NOMO-1 treated with DMSO at 0.1 percent for 48 hours (cell line): ENCODE measurements at regions not wholly inside any gene's neighbourhood (a gene's known extent, or its start where the extent isn't known, plus 50 kb on each side); places are given as distances from the start of the nearest gene placed in this dataset.

ENCODE experiments used
- DNase-seq: peaks from one replicate; lab custom pipeline; 2025; ENCODE audit not compliant: unreplicated experiment; lab: John Stamatoyannopoulos, UW

GRCh38 chr1:5661196-5662085 lies 330.8 kb downstream of the NPHP4 start:
- no peak for DNase-seq

- no peak for DNase-seq
Measured at GRCh38 chr1:5660141-5660935, 331.9 kb downstream of the NPHP4 start.

GRCh38 chr1:5659606-5660005 lies 332.6 kb downstream of the NPHP4 start:
- no peak for DNase-seq

DNA sequence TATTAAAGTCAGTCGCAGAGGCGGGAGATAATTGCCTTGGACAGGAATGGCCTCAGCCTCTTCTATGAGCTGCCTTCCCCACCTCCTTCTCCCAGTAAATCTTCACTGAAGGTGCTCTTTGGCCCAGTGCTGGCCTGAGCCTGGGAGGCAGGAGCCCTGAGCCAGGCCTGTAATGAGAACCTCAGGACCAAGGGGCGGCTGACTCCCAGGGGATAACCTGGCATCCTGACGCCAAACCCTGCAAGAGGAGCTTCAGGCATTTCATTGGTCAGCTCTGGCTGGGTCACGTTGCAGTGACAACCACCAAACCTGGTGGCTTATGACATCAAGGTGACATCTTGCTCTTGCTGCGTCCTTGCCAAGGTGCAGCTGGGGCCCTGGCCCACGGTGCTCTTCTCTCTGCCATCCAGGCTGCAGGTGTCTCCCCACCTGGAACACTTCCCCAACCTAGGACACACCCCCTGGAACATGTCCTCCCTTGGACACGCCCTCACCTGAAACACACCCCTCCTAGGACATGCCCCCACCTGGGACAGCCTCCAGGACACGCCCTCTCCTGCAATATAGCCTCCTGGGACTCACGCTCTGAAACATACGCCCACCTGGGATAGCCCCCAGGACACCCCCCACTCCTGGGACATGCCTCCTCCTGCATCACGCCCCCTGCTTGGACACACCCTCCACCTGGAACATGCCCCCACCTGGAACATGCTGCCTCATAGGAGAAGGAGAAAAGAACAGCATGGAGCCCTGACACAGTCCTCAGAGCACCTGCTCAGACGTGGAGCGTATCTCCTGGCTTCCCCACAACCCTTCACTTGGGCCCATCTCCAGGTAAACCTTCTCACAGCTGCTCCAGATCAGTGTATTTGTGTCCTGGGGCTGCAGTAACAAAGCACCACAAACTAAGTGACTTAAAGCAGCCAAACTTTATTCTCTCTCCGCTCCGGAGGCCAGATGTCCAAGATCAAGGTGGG lies 333.6 kb downstream of the NPHP4 start:
- no peak for DNase-seq

DNA sequence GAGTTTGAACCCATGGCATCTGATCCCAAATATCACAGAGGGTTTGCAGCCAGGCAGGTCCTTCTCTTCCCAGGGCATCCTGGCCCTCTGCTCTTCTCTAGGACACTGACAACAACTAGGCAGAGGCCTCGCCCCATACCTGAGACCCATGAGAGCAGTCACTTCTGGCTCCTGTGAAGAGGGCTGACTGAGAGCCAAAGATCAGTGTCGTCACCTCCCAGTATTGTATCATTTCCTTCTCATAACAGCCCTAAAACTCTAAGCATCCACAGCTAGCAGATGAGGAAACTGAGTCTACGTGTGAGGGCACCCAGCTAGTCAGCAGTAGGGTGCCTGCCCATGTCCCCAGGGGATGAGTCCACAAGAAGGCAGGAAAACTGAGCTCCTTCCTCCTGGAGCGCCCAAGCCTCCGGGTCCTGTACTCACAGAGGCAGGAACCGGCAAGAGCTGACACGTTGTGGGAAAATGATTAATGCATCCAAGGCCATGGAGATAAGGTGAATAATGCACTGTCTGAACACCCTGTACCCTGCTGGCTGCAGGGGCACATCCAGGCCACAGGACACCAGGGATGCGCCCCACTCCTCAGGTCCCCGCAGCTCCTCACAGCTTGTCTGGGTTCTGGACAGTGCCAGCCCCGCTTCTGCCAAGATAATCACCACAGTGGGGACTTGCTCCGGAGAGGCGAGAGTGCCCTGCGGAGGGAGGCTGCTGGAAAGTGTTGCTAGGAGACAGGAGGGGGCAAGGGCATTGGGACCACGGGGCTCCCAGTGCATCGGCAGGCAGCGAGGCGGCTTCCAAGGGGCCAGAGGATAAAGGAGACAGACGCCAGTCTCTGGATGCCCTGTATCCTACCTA lies 340.0 kb downstream of the NPHP4 start:
- no peak for DNase-seq

- no peak for DNase-seq
Measured at GRCh38 chr1:5651473-5651872, 340.8 kb downstream of the NPHP4 start.

DNA sequence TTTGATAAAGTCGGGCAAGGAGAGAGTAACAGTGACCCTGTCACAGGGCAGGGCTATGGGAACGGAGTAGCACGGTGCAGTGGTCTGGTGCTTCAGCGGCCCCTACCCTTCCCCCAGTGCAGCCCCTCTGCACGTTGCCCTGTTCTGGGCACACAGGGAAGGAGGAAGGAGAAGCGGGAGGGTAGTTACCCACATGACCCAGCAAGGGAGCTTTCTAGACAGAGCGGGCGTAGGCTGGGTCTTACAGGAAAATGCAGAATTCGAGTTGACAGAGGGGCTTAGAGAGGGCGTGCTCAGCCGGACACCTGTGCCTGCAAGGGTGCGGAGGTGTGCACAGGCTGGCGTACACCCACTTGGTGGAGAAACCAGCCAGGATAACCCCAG lies 341.2 kb downstream of the NPHP4 start:
- no peak for DNase-seq

DNA sequence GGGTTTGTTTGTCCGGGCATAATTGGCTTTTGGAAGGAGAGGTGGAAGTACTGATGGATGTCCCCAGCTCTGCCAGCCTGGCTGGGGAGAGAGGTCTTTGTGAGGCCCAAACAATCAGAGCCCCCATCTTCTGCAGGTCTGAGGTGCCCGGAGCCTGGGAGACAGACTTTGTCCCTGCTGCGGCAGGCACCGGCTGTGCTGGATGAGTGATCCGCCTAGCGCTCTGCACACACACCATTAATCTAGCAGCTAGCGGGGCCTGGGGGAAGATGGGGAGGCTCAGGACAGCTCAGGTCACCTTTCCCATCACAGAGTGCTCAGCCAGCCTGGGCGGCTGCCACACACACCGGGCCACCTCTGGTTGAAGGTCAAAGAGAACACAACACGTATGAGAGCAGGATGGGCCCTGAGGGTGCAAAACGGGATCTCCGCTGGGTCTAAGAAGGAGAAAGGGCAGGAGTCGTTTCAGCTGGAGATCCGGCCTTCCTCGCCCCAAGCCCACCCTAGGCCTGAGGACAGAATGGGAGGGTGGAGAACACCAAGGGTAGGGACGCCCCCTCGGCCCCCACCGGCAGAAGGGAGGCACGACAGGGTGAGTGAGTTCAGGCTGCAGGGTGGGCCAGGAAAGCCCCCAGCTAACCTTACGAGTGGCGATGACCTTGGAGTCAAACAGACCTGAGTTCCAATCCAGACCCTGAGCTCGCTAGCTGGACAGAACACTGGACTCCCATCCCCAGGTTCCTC lies 341.8 kb downstream of the NPHP4 start:
- no peak for DNase-seq

- no peak for DNase-seq
Measured at GRCh38 chr1:5649795-5650194, 342.4 kb downstream of the NPHP4 start.

- no peak for DNase-seq
Measured at GRCh38 chr1:5649166-5649551, 343.1 kb downstream of the NPHP4 start.

DNA sequence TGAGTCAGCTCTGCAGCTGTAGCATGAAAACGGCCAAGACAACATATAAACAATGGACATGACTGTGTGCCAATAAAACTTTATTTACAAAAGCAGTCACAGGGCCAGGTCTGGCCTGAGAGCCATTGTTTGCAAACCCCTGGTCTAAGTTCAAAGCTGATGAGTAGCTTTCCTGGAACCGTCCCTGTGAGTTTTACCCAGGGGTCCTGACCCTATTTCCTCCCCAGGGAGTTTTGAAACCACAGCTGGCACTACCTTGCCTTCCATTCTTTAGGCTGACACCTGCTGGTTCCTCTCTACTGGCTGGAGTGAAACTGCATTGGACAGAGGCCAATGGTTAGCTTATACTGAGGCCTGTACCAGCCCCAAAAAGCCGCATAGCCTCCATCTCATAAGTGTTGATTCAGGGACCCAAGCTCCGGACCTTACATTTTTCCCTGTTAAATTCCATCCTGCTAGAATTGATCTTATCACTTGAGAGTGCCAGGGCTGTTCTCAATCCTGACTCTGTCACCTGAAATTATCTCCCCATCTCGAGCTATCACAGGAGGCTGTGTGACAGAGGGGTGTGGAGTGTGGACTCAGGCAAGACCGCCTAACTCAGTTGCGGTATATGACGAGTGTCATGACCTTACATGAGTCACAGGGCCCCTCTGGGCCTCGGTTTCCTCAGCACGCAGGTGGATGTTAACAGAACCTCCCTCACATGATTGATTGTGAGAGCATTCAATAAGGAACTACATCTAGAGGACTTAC lies 343.6 kb downstream of the NPHP4 start:
- DNase-seq, result no peak

- no peak for DNase-seq
Measured at GRCh38 chr1:5647234-5647633, 345.0 kb downstream of the NPHP4 start.

- no peak for DNase-seq
Measured at GRCh38 chr1:5646486-5647149, 345.6 kb downstream of the NPHP4 start.

DNA sequence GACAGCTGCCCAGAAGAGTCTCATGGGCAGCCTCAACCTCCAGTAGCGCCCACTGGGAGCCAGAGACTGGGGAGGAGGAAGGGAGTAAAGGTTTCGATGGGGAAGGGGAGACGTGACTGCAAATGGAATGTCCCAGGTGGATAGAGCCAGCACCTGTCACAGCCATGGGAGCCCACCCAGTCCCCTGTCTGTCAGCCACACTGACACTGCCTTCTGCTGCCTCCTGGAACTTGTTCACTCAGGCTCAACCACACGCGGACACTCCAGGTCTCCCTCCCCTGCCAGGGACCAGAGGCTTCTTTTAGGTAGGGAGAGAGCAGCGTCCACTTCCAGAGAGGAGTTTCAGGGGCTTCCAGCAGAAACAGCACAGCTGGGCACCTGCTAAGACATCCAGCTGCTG lies 346.3 kb downstream of the NPHP4 start:
- DNase-seq, result no peak

GRCh38 chr1:5645135-5645399 lies 347.2 kb downstream of the NPHP4 start:
- DNase-seq, result no peak

GRCh38 chr1:5644281-5645134 lies 347.7 kb downstream of the NPHP4 start:
- DNase-seq, result no peak

- no peak for DNase-seq
Measured at GRCh38 chr1:5643360-5644107, 348.7 kb downstream of the NPHP4 start.
